ENCODE measurements at regions not wholly inside any gene's neighbourhood (a gene's known extent, or its start where the extent isn't known, plus 50 kb on each side); places are given as distances from the start of the nearest gene placed in this dataset.
"Not testable (repeated sequence)": the region's sequence is repeated elsewhere in the genome, so short reads cannot be mapped to it uniquely, and the experiment has no call there.

GRCh38 chr15:96151749-96152148 is 178.8 kb upstream of the NR2F2 start:
- DNase-seq (ENCODE audit: low read depth) = peak; percentile 73

GRCh38 chr15:96153929-96154328 is 176.6 kb upstream of the NR2F2 start:
- DNase-seq (ENCODE audit: low read depth) = no peak

GRCh38 chr15:96158938-96159337 is 171.6 kb upstream of the NR2F2 start:
- no peak for DNase-seq (ENCODE audit: low read depth)

GRCh38 chr15:96160269-96160668 is 170.2 kb upstream of the NR2F2 start:
- DNase-seq (ENCODE audit: low read depth) = no peak

- DNase-seq (ENCODE audit: low read depth) = no peak
Observed at GRCh38 chr15:96160800-96161199, 169.7 kb upstream of the NR2F2 start.

- no peak for DNase-seq (ENCODE audit: low read depth)
Observed at GRCh38 chr15:96162322-96162721, 168.2 kb upstream of the NR2F2 start.

GRCh38 chr15:96165081-96165480 is 165.4 kb upstream of the NR2F2 start:
- no peak for DNase-seq (ENCODE audit: low read depth)

GRCh38 chr15:96165775-96166174 is 164.7 kb upstream of the NR2F2 start:
- no peak for DNase-seq (ENCODE audit: low read depth)

- DNase-seq (ENCODE audit: low read depth) = no peak
Observed at GRCh38 chr15:96166223-96167200, 164.0 kb upstream of the NR2F2 start.

GRCh38 chr15:96170616-96170978 is 159.9 kb upstream of the NR2F2 start:
- DNase-seq (ENCODE audit: low read depth) = not testable (repeated sequence)

GRCh38 chr15:96170979-96171739 is 159.3 kb upstream of the NR2F2 start:
- DNase-seq (ENCODE audit: low read depth) = no peak

GRCh38 chr15:96171853-96172296 is 158.6 kb upstream of the NR2F2 start:
- DNase-seq (ENCODE audit: low read depth) = no peak

GRCh38 chr15:96172417-96172816 is 158.1 kb upstream of the NR2F2 start:
- no peak for DNase-seq (ENCODE audit: low read depth)

GRCh38 chr15:96176831-96177230 is 153.7 kb upstream of the NR2F2 start:
- DNase-seq (ENCODE audit: low read depth) = no peak

- no peak for DNase-seq (ENCODE audit: low read depth)
Observed at GRCh38 chr15:96177279-96177678, 153.2 kb upstream of the NR2F2 start.

- no peak for DNase-seq (ENCODE audit: low read depth)
Observed at GRCh38 chr15:96180087-96180748, 150.3 kb upstream of the NR2F2 start.

GRCh38 chr15:96181217-96181616 is 149.3 kb upstream of the NR2F2 start:
- DNase-seq (ENCODE audit: low read depth) = no peak

GRCh38 chr15:96181873-96182301 is 148.6 kb upstream of the NR2F2 start:
- DNase-seq (ENCODE audit: low read depth) = no peak

- DNase-seq (ENCODE audit: low read depth) = peak; percentile 10
Observed at GRCh38 chr15:96182736-96183513, 147.6 kb upstream of the NR2F2 start.

- no peak for DNase-seq (ENCODE audit: low read depth)
Observed at GRCh38 chr15:96183514-96183850, 147.0 kb upstream of the NR2F2 start.

GRCh38 chr15:96183867-96184266 is 146.6 kb upstream of the NR2F2 start:
- no peak for DNase-seq (ENCODE audit: low read depth)
